Stimulated activated CD4-positive, alpha-beta T cell treated with anti-CD3 and anti-CD28 coated beads, Interleukin-4, amount 100 ng/mL, for 48 hours (primary cell): ENCODE measurements at regions not wholly inside any gene's neighbourhood (a gene's known extent, or its start where the extent isn't known, plus 50 kb on each side); places are given as distances from the start of the nearest gene placed in this dataset.

Experiments used
- DNase-seq, 2 donors: peaks; one replicate each; pipeline ENCODE4 v3.0.0-alpha.2; 2020; ENCODE audit warnings: low read depth in 2 of 2

DNA sequence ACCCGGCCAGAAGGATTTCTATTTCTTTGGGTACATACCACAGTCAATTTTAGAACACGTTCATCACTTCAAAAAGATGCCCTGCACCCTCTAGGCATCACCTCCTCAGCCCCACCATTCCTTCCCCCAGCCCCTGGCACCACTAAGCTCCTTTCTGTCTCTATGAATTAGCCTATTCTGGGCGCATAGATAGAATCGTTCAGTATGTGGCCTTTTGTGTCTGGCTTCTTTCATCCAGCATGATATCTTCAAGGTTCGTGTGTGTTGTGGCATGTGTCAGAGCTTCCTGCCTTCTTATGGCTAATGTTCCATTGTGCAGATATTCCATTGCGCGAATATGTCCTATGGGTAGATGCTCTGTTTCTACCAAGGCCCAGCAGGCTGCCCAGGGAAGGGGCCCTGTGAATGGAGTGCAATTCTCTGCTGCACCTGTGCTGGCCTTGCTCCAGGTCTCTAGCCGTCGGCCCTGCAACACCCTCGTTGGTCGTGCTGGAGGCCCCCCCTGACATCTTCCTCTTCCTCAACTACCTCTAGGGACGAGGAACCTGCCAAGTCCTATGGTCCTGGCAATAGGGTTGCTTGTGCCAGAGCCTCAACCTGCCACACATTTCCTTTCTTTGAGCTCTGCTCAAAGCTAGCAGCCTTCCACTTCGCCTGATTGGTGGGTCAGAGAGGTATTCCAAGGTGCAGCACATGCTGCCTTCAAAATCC, 113.5 kb downstream of the RIPK4 start:
- no peak for DNase-seq

GRCh38 chr21:41651830-41652229, 115.0 kb downstream of the RIPK4 start:
- no peak for DNase-seq

- no peak for DNase-seq
Measured at GRCh38 chr21:41651406-41651805, 115.4 kb downstream of the RIPK4 start.

DNA sequence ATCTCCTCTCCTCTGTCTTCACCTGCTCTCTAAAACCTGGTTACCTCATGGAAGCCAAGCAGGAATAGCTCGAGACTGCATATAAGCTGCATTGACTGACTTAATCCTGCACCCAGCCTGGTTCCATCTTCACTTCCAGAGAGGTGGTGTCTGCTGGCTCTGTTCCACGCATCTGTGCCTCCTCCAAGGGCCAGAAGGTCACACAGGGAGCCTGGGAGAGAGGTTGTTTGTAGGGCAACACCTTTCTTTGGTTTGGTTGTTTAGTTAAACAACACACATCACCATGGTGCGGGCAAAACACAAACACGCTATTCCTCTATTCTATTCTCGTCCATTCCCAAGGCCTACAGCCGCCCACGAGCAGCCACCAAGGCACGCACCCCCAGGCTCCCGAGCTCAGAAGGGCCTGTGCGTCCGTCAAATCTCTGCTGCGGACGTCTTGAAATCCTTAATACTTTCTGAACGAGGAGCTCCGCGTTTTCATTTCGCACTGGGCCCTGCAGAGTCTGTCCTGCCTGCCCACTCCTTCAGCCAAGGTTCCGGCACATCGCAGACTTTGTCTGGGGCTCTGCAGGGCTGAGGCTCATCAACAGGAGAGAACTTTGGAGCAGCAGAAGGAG, 116.2 kb downstream of the RIPK4 start:
- no peak for DNase-seq

- no peak for DNase-seq
Measured at GRCh38 chr21:41648591-41649031, 118.2 kb downstream of the RIPK4 start.

- DNase-seq: no peak
Measured at GRCh38 chr21:41647806-41648561, 118.9 kb downstream of the RIPK4 start.

DNA sequence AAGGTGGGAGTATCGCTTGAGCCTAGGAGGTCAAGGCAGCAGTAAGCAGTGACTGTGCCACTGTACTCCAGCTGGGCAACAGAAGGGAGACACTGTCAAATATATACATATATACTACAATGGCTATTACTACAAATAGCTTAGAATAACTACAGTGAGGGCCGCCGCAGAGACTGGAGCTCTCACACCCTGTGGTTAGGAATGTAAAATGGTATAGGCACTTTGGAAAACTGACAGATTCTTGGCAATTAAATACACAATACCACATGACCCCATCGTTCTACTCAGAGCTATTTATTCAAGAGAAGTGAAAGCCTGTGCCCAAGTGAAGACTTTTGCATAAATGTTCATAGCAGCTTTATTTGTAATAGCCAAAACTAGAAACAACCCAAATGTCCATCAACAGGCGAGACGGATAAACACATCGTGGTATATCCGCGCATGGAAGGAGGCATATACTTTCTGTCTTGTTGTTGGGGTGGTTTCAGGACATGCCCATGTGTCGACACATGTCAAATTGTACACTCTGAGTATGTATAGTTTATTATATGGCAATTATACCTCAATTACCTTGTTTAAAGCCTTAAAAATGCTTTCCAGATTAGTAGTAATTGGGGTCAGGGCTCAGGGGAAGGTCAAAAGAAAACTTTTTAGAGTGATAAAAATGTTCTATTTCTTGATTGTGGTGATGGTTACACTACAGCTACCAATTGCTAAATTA, 123.4 kb downstream of the RIPK4 start:
- no peak for DNase-seq

- no peak for DNase-seq
Measured at GRCh38 chr21:41641821-41642701, 124.8 kb downstream of the RIPK4 start.

GRCh38 chr21:41641510-41641815, 125.4 kb downstream of the RIPK4 start:
- no peak for DNase-seq

DNA sequence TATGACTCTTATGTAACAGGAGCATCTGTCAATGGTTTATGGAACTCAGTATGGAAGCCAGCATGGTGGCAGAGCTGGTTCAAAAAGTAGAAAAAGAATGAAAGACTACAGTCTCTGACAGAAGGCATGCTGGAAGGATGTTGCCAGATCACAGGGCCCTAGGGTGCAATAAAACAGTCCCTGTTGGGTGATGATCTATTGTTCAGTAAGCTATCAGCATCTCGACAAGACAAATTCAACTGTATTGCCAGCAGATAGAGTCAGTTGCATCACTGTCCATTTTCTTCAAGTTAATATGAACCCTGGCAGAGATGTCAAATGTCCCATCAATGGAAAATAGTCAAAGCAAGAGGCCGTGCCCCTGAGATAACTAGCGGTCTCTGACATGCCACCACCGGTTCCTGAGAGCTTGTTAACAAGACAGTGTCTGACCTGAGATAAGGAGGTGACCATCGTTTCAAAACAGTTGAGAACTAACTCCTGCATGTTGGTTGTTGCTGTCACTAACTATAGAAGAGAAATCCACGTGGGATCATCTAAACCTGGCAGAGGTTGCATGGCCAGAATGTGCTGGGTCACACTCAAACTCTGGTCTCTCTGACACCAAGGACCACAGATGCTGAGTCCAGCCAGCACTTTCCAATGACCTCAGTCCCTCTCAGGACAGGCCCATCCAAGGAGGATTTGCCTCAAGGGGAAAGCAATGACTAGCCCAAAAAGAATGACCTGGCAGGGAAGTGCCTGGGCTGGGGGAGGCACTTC, 125.9 kb downstream of the RIPK4 start:
- no peak for DNase-seq

DNA sequence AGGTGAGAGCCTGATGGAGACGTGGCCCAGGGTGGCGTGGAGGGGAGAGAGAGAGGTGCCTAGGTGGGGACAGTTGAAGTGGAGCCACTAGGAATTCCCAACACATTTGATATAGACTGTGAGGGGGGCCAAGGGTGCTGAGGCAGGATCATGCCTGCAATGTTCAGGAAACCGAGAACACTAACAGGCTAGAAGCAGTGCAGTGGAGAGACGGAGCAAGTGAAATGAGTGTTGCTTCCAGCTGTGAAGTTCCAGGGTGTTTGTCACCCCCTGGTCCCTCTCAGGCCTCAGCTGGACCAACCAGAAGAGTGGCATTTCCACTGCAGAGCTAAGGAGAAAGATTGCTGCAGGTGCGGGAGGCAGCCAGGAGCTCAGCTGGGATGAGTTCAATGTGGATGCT, 127.1 kb downstream of the RIPK4 start:
- DNase-seq: no peak

DNA sequence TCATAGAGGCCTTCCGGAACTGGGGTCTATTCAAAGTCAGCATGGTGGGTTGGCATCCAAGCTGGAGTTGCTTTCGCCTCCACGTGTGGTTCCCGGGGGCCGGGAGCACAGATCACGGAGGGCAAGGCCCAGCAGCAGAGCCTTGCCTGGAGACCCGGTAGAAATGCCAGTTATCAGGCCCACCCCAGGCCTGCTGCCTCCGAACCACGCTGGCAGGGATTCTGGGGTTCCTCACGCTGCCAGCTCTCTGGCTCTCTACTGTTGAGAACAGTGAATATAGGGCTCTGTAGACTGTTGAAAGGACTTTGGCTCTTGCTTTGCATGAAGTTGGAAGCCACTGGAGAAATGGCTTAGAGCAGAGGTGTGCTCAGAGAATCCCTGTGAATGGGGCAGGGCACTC, 127.5 kb downstream of the RIPK4 start:
- no peak for DNase-seq

DNA sequence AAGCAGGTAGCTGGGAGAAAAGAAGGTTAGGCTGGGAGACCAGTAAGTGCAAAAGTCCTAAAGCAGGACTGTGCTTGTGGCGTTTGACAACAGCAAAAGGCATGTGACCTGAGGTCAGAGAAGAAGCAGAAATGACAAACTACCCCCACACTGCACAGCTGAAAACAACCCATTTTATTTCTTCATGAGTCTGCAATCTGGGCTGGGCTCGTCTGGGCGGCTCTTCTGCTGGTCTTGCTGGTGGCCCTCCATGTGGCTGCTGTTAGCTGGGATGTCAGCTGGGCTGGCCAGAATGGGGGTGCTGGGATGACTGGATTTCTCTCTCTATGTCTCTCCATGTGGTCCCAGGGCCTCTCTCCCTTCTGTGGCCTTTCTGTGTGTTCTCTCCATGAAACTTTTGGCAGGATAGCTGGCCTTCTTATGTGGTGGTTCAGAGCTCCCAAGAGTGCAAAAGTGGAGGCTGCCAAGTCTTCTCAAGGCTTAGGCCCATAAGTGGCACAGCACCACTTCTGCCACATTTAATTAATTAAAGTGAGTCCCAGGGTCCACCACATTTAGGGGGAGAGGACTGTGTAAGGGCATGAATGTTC, 128.6 kb downstream of the RIPK4 start:
- no peak for DNase-seq

DNA sequence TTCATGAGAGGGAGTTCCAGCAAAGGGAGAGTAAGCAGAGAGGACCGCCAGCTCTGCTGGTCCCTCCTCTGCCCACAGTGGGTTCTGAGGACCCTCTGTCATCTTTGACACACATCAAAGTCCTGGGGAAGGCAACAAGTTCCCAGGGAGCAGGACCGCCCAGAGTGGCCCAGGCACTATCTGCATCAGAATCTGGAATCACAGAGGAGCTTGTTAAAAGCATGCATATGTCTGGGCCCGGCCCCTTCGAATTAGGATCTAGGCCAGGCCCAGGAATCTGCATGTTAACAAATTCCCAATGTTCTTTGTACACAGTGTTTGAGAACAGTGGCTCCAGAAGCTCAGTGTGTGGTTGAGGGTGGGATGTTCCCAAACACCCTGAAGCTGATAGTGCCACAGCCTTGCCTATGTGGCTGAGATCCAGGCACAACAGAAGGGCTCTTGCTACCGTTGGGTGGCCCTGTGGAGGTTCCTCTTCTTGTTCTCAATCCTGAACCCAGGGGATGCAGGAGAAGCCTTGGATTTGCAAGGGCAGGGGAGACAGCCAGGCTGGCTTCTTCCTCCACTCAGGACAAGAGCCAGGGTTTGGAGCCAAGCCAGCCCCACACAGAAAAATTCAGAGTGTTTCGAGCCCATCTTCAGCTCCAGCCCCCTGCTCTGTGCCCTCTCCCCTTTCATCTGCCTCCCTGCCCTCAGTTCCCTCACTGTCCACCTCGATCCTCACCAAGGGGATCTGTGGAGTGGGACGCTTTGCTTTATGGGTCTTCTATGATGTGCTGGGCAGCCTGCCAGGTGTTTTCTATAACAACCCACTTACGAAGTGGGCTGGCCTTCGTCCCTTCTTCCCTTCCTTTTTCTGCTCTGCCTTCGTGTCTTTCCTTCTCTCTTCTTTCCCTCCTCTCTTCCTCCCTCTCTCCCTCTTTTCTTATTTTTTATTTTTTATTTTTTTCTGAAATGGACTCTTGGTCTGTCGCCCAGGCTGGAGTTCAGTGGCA, 129.0 kb upstream of the TMPRSS2 start:
- no peak for DNase-seq

DNA sequence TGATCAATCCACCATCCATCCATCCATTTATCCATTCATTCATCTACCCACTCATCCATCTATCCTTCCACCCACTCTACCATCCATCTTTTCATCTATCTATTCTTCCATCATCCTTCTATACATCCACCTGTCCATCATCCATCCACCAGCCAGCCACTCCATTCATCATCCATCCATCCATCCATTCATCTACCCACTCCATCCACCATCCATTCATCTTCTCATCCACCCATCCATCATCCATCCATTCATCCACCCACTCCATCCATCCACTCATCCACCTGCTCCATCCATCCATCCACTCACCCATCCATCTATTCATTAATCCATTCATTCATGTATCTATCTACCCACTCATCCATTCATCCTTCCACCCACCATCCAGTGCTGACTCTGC, 127.9 kb upstream of the TMPRSS2 start:
- DNase-seq: no peak

- DNase-seq: no peak
Measured at GRCh38 chr21:41634858-41635257, 126.9 kb upstream of the TMPRSS2 start.

DNA sequence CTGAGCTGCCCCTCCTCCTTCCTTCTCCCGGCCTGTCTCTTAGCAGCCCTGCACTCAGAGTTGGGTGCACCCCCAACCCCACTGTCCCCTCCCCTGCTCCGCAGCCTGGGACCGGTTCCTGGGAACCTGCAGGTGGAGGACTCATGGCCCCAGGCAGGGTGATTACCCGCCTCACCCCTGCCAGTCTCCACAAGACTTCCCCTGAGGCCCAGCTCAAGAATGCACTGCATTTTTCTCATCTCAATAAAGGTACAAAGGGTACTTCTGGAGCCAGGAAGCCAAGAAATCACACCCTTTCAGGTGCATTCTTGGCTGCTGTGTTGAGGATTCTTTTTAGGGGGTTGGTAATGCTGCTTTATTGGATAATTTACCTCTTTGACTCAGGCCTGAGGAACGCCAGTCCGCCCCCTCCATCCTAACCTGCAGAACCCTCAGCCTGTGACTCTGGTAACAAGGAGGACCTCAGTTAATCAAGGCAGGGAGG, 126.3 kb upstream of the TMPRSS2 start:
- DNase-seq: no peak

GRCh38 chr21:41633627-41634026, 125.7 kb upstream of the TMPRSS2 start:
- DNase-seq: no peak
